Midbrain (tissue), 1 donor: ENCODE measurements at regions not wholly inside any gene's neighbourhood (a gene's known extent, or its start where the extent isn't known, plus 50 kb on each side); places are given as distances from the start of the nearest gene placed in this dataset.

Source experiments
- DNase-seq: peaks from one replicate; lab custom pipeline; 2025; lab: John Stamatoyannopoulos, UW

- no peak for DNase-seq
Measured at GRCh38 chr1:60984062-60984799, 98.1 kb upstream of the NFIA start.

GRCh38 chr1:60983701-60984061 is 98.7 kb upstream of the NFIA start:
- no peak for DNase-seq

- no peak for DNase-seq
Measured at GRCh38 chr1:60982539-60982938, 99.8 kb upstream of the NFIA start.

GRCh38 chr1:60981357-60981756 is 101.0 kb upstream of the NFIA start:
- DNase-seq, result no peak

GRCh38 chr1:60978421-60979357 is 103.7 kb upstream of the NFIA start:
- DNase-seq, result no peak

- DNase-seq, result no peak
Measured at GRCh38 chr1:60977661-60978060, 104.7 kb upstream of the NFIA start.

GRCh38 chr1:60974524-60975372 is 107.6 kb upstream of the NFIA start:
- no peak for DNase-seq

- no peak for DNase-seq
Measured at GRCh38 chr1:60973668-60974067, 108.7 kb upstream of the NFIA start.

- no peak for DNase-seq
Measured at GRCh38 chr1:60972841-60973364, 109.5 kb upstream of the NFIA start.

- DNase-seq, result no peak
Measured at GRCh38 chr1:60971330-60971729, 111.0 kb upstream of the NFIA start.

GRCh38 chr1:60969971-60970509 is 112.3 kb upstream of the NFIA start:
- peak; percentile 66 for DNase-seq

GRCh38 chr1:60965280-60965854 is 117.0 kb upstream of the NFIA start:
- DNase-seq, result no peak

- no peak for DNase-seq
Measured at GRCh38 chr1:60963167-60963940, 119.0 kb upstream of the NFIA start.

GRCh38 chr1:60960891-60961461 is 121.4 kb upstream of the NFIA start:
- DNase-seq, result no peak

GRCh38 chr1:60959701-60960100 is 122.7 kb upstream of the NFIA start:
- DNase-seq, result no peak

GRCh38 chr1:60958001-60958400 is 124.4 kb upstream of the NFIA start:
- no peak for DNase-seq

- no peak for DNase-seq
Measured at GRCh38 chr1:60956520-60956919, 125.8 kb upstream of the NFIA start.

- DNase-seq, result no peak
Measured at GRCh38 chr1:60952612-60953111, 129.7 kb upstream of the NFIA start.

GRCh38 chr1:60950224-60951063 is 131.9 kb upstream of the NFIA start:
- DNase-seq, result no peak
